OCI-LY1 (cell line): ENCODE measurements at regions not wholly inside any gene's neighbourhood (a gene's known extent, or its start where the extent isn't known, plus 50 kb on each side); places are given as distances from the start of the nearest gene placed in this dataset.

ENCODE experiments used
- H2AFZ ChIP-seq: fragments of 200-600 bp; sonication (generic), shearing (Covaris generic); 2 replicates; pipeline ENCODE4 v1.6.0; 2014; ENCODE audit warnings: antibody characterized with exemption, mild to moderate bottlenecking, low read length
- H3F3A ChIP-seq: fragments of 200-600 bp; sonication (generic), shearing (Covaris generic); 2 replicates; pipeline ENCODE4 v1.6.0; 2014; ENCODE audit warnings: mild to moderate bottlenecking, antibody characterized with exemption, low read length, moderate library complexity; ENCODE audit not compliant: insufficient read depth
- H3K27ac ChIP-seq: fragments of 200-600 bp; sonication (generic); 2 replicates; pipeline ENCODE4 v1.5.1; 2014; ENCODE audit warnings: low read length, mixed run types, mild to moderate bottlenecking, low read depth; ENCODE audit not compliant: poor library complexity, severe bottlenecking
- H3K27me3 ChIP-seq: fragments of 200-600 bp; sonication (generic); 2 replicates; pipeline ENCODE4 v1.6.0; 2014; ENCODE audit warnings: antibody characterized with exemption, mild to moderate bottlenecking, low read length, moderate library complexity; ENCODE audit not compliant: insufficient read depth
- H3K36me3 ChIP-seq: fragments of 200-600 bp; sonication (generic); 2 replicates; pipeline ENCODE4 v1.6.1; 2014; ENCODE audit warnings: mild to moderate bottlenecking, antibody characterized with exemption, low read length, moderate library complexity, mixed read lengths; ENCODE audit not compliant: insufficient read depth
- H3K4me1 ChIP-seq: fragments of 200-600 bp; sonication (generic); 2 replicates; pipeline ENCODE4 v1.5.1; 2014; ENCODE audit warnings: mild to moderate bottlenecking, low read length, moderate library complexity; ENCODE audit not compliant: insufficient read depth, severe bottlenecking
- H3K4me2 ChIP-seq: fragments of 200-600 bp; sonication (generic), shearing (Covaris generic); 2 replicates; pipeline ENCODE4 v1.6.1; 2014; ENCODE audit warnings: low read length
- H3K4me3 ChIP-seq: fragments of 200-600 bp; sonication (generic); 2 replicates; pipeline ENCODE4 v1.5.1; 2014; ENCODE audit warnings: low read length, low read depth, mild to moderate bottlenecking, mixed read lengths; ENCODE audit not compliant: poor library complexity, severe bottlenecking
- H3K79me2 ChIP-seq: fragments of 200-600 bp; shearing (Covaris generic); 2 replicates; pipeline ENCODE4 v1.6.1; 2016; ENCODE audit warnings: mixed run types, low read length, mixed read lengths; ENCODE audit not compliant: insufficient read depth
- H3K9ac ChIP-seq: fragments of 200-600 bp; sonication (generic), shearing (Covaris generic); 2 replicates; pipeline ENCODE4 v1.6.1; 2014; ENCODE audit warnings: mild to moderate bottlenecking, low read length, mixed read lengths
- H3K9me2 ChIP-seq: fragments of 200-600 bp; sonication (generic), shearing (Covaris generic); 2 replicates; pipeline ENCODE4 v1.6.1; 2014; ENCODE audit warnings: low read depth, mild to moderate bottlenecking, low read length, mixed read lengths
- H3K9me3 ChIP-seq: fragments of 200-600 bp; shearing (Covaris generic); 2 replicates; pipeline ENCODE4 v1.6.1; 2014; ENCODE audit warnings: low read length, mixed read lengths
- H4K20me1 ChIP-seq: fragments of 200-600 bp; sonication (generic), shearing (Covaris generic); 2 replicates; pipeline ENCODE4 v1.6.0; 2016; ENCODE audit warnings: mild to moderate bottlenecking, low read length; ENCODE audit not compliant: insufficient read depth
- EZH2 ChIP-seq: fragments of 200-600 bp; sonication (generic), shearing (Covaris generic); IDR thresholded peaks from 2 replicates; pipeline ENCODE4 v1.8.0; 2017; ENCODE audit warnings: borderline replicate concordance, mixed run types, mild to moderate bottlenecking, antibody characterized with exemption, low read length, moderate library complexity, mixed read lengths
- TF ChIP-seq, protein P1 (sequence below): fragments of 200-600 bp; sonication (generic), shearing (Covaris generic); IDR thresholded peaks from 2 replicates; pipeline ENCODE4 v1.5.1; 2017; ENCODE audit warnings: mild to moderate bottlenecking, antibody characterized with exemption, low read length, moderate library complexity, mixed read lengths

DNA sequence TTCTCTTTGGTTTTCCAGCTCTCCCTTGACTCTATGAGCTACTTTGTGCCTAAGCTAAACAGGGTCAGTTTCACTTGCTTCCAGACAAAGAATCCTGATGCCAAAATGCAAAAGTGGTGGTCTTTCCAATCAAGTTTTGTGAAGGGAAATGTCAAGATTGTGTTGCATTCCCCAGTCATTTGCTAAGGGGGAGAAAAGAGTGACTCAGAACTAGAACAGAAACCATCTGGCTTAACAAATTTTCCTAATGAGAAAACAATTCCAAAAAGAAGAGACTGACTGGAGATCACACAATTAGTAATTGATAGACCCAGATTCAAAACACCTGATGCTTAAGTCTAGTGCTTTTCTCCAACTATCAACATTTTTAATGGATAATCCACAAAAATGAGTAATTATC, 235.1 kb upstream of the DIO2 start:
- TF ChIP-seq EZH2 = no peak
- TF ChIP-seq, protein P1, sequence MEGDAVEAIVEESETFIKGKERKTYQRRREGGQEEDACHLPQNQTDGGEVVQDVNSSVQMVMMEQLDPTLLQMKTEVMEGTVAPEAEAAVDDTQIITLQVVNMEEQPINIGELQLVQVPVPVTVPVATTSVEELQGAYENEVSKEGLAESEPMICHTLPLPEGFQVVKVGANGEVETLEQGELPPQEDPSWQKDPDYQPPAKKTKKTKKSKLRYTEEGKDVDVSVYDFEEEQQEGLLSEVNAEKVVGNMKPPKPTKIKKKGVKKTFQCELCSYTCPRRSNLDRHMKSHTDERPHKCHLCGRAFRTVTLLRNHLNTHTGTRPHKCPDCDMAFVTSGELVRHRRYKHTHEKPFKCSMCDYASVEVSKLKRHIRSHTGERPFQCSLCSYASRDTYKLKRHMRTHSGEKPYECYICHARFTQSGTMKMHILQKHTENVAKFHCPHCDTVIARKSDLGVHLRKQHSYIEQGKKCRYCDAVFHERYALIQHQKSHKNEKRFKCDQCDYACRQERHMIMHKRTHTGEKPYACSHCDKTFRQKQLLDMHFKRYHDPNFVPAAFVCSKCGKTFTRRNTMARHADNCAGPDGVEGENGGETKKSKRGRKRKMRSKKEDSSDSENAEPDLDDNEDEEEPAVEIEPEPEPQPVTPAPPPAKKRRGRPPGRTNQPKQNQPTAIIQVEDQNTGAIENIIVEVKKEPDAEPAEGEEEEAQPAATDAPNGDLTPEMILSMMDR = no peak
- H2AFZ ChIP-seq = no peak overlapping the region
- H3K9me2 ChIP-seq = no peaks in the 10 kb centered on the region
- H3K36me3 ChIP-seq = no peaks in the 10 kb centered on the region
- no peaks in the 10 kb centered on the region for H3F3A ChIP-seq
- H3K4me1 ChIP-seq = no peaks in the 10 kb centered on the region
- no peak overlapping the region for H3K4me2 ChIP-seq
- no peaks in the 10 kb centered on the region for H3K9me3 ChIP-seq
- H3K9ac ChIP-seq = no peak overlapping the region
- H3K27ac ChIP-seq = no peak overlapping the region
- H3K79me2 ChIP-seq = no peaks in the 10 kb centered on the region
- H4K20me1 ChIP-seq = no peaks in the 10 kb centered on the region
- no peak overlapping the region for H3K4me3 ChIP-seq
- H3K27me3 ChIP-seq = no peaks in the 10 kb centered on the region

DNA sequence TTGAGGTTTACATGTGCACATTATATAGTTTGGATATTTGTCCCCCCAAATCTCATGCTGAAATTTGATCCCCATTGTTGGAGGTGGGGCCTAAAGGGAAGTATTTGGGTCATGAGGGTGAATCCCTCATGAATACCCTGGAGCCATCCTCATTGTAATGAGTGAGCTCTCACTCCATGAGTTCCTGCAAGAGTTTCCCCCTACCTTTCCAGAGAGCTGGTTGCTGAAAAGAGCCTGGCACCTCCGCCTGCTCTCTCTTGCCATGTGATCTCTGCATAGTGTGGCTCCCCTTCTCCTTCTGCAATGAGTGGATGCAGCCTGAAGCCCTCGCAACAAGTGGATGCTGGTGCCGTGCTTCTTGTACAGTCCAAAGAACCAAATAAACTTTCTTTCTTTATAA, 234.3 kb upstream of the DIO2 start:
- H3K36me3 ChIP-seq = no peaks in the 10 kb centered on the region
- no peaks in the 10 kb centered on the region for H3K9me3 ChIP-seq
- H3K79me2 ChIP-seq = no peaks in the 10 kb centered on the region
- no peak overlapping the region for H3K9ac ChIP-seq
- no peak overlapping the region for H3K4me3 ChIP-seq
- no peak overlapping the region for H2AFZ ChIP-seq
- TF ChIP-seq, protein P1 = no peak
- no peak for TF ChIP-seq EZH2
- H3K27me3 ChIP-seq = no peaks in the 10 kb centered on the region
- no peak overlapping the region for H3K4me2 ChIP-seq
- H4K20me1 ChIP-seq = no peaks in the 10 kb centered on the region
- H3K4me1 ChIP-seq = no peaks in the 10 kb centered on the region
- H3K9me2 ChIP-seq = no peaks in the 10 kb centered on the region
- no peaks in the 10 kb centered on the region for H3F3A ChIP-seq
- no peak overlapping the region for H3K27ac ChIP-seq

- H3K4me3 ChIP-seq = no peak overlapping the region
- no peaks in the 10 kb centered on the region for H3K9me3 ChIP-seq
- no peaks in the 10 kb centered on the region for H3K4me1 ChIP-seq
- H3K36me3 ChIP-seq = no peaks in the 10 kb centered on the region
- H3K9me2 ChIP-seq = no peaks in the 10 kb centered on the region
- no peak overlapping the region for H3K4me2 ChIP-seq
- no peak overlapping the region for H3K9ac ChIP-seq
- H3K27me3 ChIP-seq = no peaks in the 10 kb centered on the region
- H3K27ac ChIP-seq = no peak overlapping the region
- no peak for TF ChIP-seq EZH2
- TF ChIP-seq, protein P1 = no peak
- H3K79me2 ChIP-seq = no peaks in the 10 kb centered on the region
- no peaks in the 10 kb centered on the region for H3F3A ChIP-seq
- H4K20me1 ChIP-seq = no peaks in the 10 kb centered on the region
- H2AFZ ChIP-seq = no peak overlapping the region
Measured at GRCh38 chr14:80434574-80435321, 223.4 kb upstream of the DIO2 start.
